ENCODE measurements at regions not wholly inside any gene's neighbourhood (a gene's known extent, or its start where the extent isn't known, plus 50 kb on each side); places are given as distances from the start of the nearest gene placed in this dataset.

DNA sequence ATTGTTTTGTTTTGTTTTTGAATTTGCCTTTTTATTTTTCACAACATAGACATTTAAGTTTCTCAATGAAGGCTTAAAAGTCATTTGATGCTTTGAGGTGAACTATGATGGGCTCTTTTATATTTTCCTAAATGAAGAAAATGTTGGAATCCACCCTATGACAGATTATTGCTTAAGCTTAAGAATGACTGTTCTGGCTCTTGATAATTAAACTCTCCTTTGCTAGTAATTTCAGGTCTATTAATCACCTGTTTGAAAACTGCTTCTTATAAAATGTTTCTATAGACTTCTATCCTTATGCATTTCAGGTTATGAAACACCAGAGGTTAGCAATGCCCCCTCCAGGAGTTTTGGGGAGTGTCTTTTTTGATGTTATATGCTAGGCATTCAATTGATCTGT lies 424.1 kb upstream of the DYNLRB2 start:
- TF ChIP-seq ZFP30 (CRISPR knock-in tag; IDR thresholded peaks at IDR 0.05), result no peak
- no peak for TF ChIP-seq BACH2 (CRISPR knock-in tag; IDR thresholded peaks at IDR 0.05; ENCODE audit: borderline replicate concordance)
- TF ChIP-seq ESRRG (CRISPR knock-in tag; IDR thresholded peaks at IDR 0.05), result no peak
- TF ChIP-seq, protein P1, sequence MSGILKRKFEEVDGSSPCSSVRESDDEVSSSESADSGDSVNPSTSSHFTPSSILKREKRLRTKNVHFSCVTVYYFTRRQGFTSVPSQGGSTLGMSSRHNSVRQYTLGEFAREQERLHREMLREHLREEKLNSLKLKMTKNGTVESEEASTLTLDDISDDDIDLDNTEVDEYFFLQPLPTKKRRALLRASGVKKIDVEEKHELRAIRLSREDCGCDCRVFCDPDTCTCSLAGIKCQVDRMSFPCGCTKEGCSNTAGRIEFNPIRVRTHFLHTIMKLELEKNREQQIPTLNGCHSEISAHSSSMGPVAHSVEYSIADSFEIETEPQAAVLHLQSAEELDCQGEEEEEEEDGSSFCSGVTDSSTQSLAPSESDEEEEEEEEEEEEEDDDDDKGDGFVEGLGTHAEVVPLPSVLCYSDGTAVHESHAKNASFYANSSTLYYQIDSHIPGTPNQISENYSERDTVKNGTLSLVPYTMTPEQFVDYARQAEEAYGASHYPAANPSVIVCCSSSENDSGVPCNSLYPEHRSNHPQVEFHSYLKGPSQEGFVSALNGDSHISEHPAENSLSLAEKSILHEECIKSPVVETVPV (CRISPR knock-in tag; IDR thresholded peaks at IDR 0.05), result no peak
- no peak for TF ChIP-seq ZNF565 (CRISPR knock-in tag; conservative IDR thresholded peaks at IDR 0.05; ENCODE audit: low read depth)
- TF ChIP-seq, protein P2, sequence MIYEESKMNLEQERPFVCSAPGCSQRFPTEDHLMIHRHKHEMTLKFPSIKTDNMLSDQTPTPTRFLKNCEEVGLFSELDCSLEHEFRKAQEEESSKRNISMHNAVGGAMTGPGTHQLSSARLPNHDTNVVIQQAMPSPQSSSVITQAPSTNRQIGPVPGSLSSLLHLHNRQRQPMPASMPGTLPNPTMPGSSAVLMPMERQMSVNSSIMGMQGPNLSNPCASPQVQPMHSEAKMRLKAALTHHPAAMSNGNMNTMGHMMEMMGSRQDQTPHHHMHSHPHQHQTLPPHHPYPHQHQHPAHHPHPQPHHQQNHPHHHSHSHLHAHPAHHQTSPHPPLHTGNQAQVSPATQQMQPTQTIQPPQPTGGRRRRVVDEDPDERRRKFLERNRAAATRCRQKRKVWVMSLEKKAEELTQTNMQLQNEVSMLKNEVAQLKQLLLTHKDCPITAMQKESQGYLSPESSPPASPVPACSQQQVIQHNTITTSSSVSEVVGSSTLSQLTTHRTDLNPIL (CRISPR knock-in tag; IDR thresholded peaks at IDR 0.05; ENCODE audit: low read depth), result no peak
- no peak for TF ChIP-seq RARB (CRISPR knock-in tag; IDR thresholded peaks at IDR 0.05)
- TF ChIP-seq, protein P3, sequence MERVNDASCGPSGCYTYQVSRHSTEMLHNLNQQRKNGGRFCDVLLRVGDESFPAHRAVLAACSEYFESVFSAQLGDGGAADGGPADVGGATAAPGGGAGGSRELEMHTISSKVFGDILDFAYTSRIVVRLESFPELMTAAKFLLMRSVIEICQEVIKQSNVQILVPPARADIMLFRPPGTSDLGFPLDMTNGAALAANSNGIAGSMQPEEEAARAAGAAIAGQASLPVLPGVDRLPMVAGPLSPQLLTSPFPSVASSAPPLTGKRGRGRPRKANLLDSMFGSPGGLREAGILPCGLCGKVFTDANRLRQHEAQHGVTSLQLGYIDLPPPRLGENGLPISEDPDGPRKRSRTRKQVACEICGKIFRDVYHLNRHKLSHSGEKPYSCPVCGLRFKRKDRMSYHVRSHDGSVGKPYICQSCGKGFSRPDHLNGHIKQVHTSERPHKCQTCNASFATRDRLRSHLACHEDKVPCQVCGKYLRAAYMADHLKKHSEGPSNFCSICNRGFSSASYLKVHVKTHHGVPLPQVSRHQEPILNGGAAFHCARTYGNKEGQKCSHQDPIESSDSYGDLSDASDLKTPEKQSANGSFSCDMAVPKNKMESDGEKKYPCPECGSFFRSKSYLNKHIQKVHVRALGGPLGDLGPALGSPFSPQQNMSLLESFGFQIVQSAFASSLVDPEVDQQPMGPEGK (CRISPR knock-in tag; IDR thresholded peaks at IDR 0.05; ENCODE audit: borderline replicate concordance), result no peak
- no peak for TF ChIP-seq GLIS3 (CRISPR knock-in tag; IDR thresholded peaks at IDR 0.05)
- no peak for TF ChIP-seq PPARA (CRISPR knock-in tag; IDR thresholded peaks at IDR 0.05; ENCODE audit: borderline replicate concordance)
- TF ChIP-seq ISL1 (CRISPR knock-in tag; IDR thresholded peaks at IDR 0.05), result no peak
